ENCODE measurements at regions not wholly inside any gene's neighbourhood (a gene's known extent, or its start where the extent isn't known, plus 50 kb on each side); places are given as distances from the start of the nearest gene placed in this dataset.

GRCh38 chr12:68984796-68985573 lies 52.0 kb upstream of the CPM start:
- TF ChIP-seq, protein P1, sequence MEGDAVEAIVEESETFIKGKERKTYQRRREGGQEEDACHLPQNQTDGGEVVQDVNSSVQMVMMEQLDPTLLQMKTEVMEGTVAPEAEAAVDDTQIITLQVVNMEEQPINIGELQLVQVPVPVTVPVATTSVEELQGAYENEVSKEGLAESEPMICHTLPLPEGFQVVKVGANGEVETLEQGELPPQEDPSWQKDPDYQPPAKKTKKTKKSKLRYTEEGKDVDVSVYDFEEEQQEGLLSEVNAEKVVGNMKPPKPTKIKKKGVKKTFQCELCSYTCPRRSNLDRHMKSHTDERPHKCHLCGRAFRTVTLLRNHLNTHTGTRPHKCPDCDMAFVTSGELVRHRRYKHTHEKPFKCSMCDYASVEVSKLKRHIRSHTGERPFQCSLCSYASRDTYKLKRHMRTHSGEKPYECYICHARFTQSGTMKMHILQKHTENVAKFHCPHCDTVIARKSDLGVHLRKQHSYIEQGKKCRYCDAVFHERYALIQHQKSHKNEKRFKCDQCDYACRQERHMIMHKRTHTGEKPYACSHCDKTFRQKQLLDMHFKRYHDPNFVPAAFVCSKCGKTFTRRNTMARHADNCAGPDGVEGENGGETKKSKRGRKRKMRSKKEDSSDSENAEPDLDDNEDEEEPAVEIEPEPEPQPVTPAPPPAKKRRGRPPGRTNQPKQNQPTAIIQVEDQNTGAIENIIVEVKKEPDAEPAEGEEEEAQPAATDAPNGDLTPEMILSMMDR (IDR thresholded peaks at IDR 0.05) = no peak
- TF ChIP-seq POLR2A (IDR thresholded peaks at IDR 0.05) = no peak
